NCI-H1436 (cell line): ENCODE measurements at regions not wholly inside any gene's neighbourhood (a gene's known extent, or its start where the extent isn't known, plus 50 kb on each side); places are given as distances from the start of the nearest gene placed in this dataset.
"Not testable (repeated sequence)": the region's sequence is repeated elsewhere in the genome, so short reads cannot be mapped to it uniquely, and the experiment has no call there.

Experiments used
- DNase-seq: peaks from one replicate; lab custom pipeline; 2025; lab: John Stamatoyannopoulos, UW

DNA sequence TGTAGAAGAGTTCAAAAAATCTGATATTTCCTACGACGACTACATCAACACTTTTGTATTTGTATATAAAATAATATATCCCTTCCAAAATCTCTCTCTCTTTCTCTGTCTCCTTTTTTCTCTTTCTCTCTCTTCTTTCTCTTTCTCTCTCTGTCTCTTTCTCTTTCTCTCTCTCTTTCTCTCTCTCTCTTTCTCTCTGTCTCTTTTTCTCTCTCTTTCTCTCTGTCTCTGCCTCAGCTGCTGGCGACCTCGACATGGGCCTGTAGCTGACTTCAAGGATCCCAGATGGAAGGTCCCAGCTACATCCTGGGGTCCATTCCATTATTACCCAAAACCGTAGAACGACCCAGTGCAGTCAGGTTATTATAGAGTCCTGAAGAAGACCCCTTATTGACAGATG lies 90.0 kb downstream of the CD24 start:
- no peak for DNase-seq

DNA sequence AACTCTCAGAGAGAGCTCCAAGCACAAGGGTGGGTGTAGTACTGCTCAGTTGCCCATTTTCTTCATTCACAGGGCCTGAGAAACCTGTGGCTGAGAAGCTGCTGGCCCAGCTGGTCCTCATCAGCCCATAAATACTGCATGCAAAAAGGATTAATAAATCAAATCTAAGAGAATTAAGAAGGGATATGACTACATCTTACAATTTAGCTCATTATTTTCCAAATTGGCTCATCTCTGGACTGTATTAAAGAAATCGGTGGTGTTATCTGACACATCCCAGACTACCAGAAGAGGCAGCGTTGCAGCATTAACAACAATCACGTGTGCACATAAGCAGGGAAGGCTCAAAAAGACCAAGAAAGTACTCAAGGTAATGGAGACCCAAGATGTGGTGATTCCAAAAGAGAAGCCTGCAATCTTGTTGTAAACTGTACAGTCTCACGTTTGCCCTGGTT lies 90.7 kb downstream of the CD24 start:
- DNase-seq = no peak

- no peak for DNase-seq
Measured at GRCh38 chr6:106882601-106883518, 91.7 kb downstream of the CD24 start.

GRCh38 chr6:106882138-106882537 lies 92.4 kb downstream of the CD24 start:
- no peak for DNase-seq

GRCh38 chr6:106880952-106881351 lies 93.6 kb downstream of the CD24 start:
- DNase-seq = no peak

GRCh38 chr6:106875782-106876321 lies 98.7 kb downstream of the CD24 start:
- DNase-seq = no peak

DNA sequence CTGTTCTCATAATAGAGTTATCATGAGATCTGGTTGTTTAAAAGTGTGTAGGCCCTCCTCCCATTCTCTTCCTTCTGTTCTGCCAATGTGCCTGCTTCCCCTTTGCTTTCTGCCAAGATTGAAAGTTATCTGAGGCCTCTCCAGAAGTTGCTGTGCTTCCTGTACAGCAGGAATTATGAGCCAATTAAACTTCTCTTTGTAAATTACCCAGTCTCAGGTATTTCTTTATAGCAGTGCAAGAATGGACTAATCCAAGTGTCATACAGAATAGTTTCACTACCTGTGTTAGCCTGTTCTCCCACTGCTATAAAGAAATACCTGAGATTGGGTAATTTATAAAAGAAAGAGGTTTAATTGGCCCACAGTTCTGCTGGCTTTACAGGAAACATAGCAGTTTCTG lies 100.0 kb downstream of the CD24 start:
- no peak for DNase-seq

DNA sequence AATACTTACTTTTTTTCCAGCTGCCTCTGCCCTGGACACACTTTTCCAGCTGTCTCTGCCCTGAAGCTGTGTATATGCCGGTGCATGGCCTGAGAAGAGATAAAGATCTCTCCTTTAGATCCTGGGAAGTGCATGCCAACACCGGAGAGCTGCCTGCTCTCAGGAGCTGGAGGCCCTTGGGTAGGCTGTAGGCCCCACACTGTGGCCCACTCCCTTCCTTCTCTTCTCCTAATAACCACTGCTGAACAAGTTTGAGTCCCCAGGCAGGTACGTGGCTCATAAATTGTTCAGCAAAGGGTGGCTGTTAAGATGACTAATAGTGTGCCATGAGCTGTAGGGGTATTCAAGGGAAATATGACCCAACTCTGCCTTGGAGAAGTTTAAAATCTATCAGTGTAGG lies 102.5 kb downstream of the CD24 start:
- DNase-seq = no peak

DNA sequence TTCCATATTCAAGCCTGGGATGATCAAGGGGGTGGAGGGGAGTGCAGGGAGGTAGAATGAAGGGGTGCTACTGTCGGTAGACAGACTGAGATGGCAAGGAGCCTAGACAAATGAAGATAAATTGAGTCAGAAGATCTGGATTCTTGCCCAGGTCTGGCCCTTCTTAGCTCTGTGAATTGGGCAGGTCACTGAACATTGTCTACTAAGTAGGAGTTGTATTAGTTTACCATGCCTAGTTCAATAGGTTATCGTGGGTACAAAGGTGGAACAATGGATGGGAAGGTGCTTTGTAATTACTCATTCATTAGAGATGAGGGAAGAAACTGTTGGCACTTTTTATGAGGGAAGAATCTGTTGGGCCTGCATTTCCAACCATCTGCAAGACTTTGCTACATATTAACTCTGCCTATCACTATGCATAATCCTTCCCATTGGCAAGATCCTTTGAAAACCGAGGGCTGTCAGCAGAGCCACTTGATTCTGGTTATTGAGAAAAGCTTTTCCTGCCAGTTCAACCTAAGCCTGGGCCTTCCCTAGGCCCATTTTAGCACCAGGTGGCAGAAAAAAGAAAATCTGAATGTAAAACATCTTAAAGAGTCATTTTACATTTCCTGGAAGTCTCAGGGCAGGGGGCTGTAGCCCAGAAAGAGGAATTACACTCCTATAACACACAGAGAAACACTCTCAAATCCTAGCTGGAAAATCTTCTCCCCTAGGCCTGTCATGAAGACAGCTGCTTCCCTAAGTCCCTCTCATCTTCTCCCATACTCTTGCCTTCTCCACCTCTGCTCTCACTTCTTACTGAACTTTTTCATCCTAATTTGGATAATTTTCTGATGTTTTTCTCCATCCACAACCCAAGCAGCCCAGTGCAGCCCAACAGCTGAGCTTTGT lies 103.5 kb downstream of the CD24 start:
- no peak for DNase-seq

GRCh38 chr6:106870069-106870468 lies 104.5 kb downstream of the CD24 start:
- no peak for DNase-seq

GRCh38 chr6:106869203-106869602 lies 105.3 kb downstream of the CD24 start:
- no peak for DNase-seq

DNA sequence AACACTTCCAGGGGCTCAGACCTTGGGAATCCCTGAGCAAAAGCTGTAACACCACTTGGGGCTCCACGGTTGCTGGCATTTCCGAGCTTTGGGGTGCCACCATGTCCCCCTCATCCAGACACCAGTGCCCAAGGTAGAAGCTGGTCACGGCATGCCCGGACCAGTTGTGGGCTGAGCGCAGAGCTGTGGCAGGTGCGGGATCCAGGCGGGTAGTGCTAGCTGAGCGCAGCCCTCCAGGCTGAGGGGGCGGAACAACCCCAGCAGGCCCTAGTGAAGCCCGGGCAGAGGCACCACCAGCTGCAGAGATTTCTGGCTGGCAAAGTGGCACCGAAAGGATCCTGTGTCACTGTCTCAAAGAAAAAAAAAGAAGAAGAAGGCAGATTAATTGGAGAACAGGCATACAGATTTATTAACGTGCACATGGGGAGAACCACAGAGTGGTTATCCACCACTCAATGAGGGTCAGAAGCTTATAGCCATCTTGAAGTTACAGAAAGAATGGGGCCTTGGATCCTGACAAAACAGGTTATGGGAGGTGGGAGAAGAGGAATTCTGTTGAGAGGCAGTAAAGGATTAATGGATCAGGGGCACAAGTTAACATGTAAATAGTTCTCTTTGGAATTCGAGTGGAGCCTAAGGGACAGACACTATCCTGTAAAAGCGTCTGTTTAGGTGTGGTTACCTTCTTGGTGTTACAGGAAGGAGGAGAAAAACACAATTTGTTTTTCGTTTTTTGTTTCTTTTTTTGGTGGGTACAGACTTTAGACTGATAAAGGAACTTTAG lies 107.5 kb downstream of the CD24 start:
- DNase-seq = no peak

- DNase-seq = no peak
Measured at GRCh38 chr6:106862858-106863257, 111.7 kb downstream of the CD24 start.

DNA sequence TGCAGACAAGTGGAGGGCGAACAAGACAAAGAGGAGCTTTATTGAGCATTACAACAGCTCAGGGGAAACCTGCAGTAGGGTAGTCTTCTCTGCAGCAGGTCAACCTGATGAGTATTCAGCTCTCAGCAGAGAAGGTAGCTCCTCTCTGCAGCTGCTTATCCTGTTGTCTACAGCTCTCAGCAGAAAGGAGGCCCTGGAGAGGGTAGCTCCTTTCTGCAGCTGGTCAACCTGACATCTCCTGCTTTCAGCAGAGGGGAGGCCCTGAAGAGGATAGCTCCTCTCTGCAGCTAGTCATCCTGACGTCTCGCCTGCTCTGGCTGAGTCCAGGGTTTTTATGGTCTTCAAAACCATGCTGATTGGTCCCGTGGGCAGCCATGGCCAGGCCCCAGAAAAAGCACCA lies 113.6 kb downstream of the CD24 start:
- no peak for DNase-seq

GRCh38 chr6:106858653-106859092 lies 115.9 kb downstream of the CD24 start:
- no peak for DNase-seq

GRCh38 chr6:106857771-106858652 lies 116.5 kb downstream of the CD24 start:
- no peak for DNase-seq

- DNase-seq = not testable (repeated sequence)
Measured at GRCh38 chr6:106857310-106857709, 117.2 kb downstream of the CD24 start.

DNA sequence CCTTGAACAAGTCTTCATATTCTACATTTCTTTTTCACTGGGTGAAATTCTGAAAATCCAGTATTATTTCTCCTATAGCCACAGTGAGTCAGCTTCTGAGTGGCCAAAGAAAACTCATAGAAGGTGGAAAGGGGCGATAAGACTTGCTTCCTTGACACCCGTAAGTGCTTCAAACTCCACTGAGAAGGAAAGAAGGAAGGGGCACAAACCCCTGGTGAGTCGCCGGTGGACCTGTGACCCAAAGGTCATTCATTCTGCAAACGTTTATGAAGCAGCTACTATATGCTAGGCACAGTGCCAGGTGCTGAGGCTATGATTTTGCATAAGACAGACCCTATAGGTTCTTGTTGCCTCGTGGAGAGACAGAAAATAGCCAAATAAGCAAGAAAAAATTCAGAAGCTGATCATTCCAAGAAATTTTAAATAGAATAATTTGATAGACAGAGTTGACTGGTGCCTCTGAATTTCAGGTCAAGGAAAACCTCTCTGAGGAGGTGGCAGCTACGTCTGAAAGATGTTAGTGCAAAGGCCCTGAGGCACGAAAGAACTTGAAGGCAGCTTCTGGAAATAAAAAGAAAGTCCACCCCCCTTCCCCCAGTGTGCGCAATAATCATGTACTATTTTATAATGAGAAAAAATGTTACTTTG lies 118.2 kb downstream of the CD24 start:
- DNase-seq = no peak

- no peak for DNase-seq
Measured at GRCh38 chr6:106855117-106855516, 119.4 kb downstream of the CD24 start.

GRCh38 chr6:106849676-106850332 lies 124.7 kb downstream of the CD24 start:
- no peak for DNase-seq
